Stimulated activated CD8-positive, alpha-beta memory T cell treated with anti-CD3 and anti-CD28 coated beads, Interleukin-4, amount 100 ng/mL, for 4 hours (primary cell): ENCODE measurements at regions not wholly inside any gene's neighbourhood (a gene's known extent, or its start where the extent isn't known, plus 50 kb on each side); places are given as distances from the start of the nearest gene placed in this dataset.
A peak's percentile ranks its signal among the peaks of the same experiment; 100 is the strongest.
"Not testable (repeated sequence)": the region's sequence is repeated elsewhere in the genome, so short reads cannot be mapped to it uniquely, and the experiment has no call there.

ENCODE experiments used
- DNase-seq, 2 donors: peaks; one replicate each; pipeline ENCODE4 v3.0.0-alpha.2; 2020; ENCODE audit warnings: low read depth in 2 of 2, low spot score in 1 of 2

- no peak for DNase-seq
These were observed 114.1 kb downstream of the RAB38 start for GRCh38 chr11:88061111-88061510.

GRCh38 chr11:88059326-88059725, 115.9 kb downstream of the RAB38 start:
- no peak for DNase-seq

GRCh38 chr11:88051396-88051795, 123.8 kb downstream of the RAB38 start:
- no peak for DNase-seq

GRCh38 chr11:88050247-88050646, 125.0 kb downstream of the RAB38 start:
- DNase-seq: no peak

- not testable (repeated sequence) for DNase-seq
These were observed 130.0 kb downstream of the RAB38 start for GRCh38 chr11:88045288-88045687.

GRCh38 chr11:88044658-88045057, 130.6 kb downstream of the RAB38 start:
- not testable (repeated sequence) for DNase-seq

- DNase-seq: no peak
These were observed 132.1 kb downstream of the RAB38 start for GRCh38 chr11:88043149-88043548.

GRCh38 chr11:88042647-88043046, 132.6 kb downstream of the RAB38 start:
- no peak for DNase-seq

GRCh38 chr11:88042238-88042637, 133.0 kb downstream of the RAB38 start:
- DNase-seq: no peak

- no peak for DNase-seq
These were observed 133.6 kb downstream of the RAB38 start for GRCh38 chr11:88041679-88042078.

GRCh38 chr11:88040148-88040496, 135.1 kb downstream of the RAB38 start:
- no peak for DNase-seq

- DNase-seq: no peak
These were observed 135.6 kb downstream of the RAB38 start for GRCh38 chr11:88039476-88040147.

GRCh38 chr11:88038063-88038462, 137.2 kb downstream of the RAB38 start:
- DNase-seq: no peak

GRCh38 chr11:88036701-88037100, 138.5 kb downstream of the RAB38 start:
- DNase-seq: no peak

GRCh38 chr11:88035271-88035670, 140.0 kb downstream of the RAB38 start:
- no peak for DNase-seq

- DNase-seq: no peak
These were observed 157.6 kb downstream of the RAB38 start for GRCh38 chr11:88017666-88018065.

- peak in 1 of 2 donors; percentile 10 for DNase-seq
These were observed 158.7 kb downstream of the RAB38 start for GRCh38 chr11:88016392-88017170.

- no peak for DNase-seq
These were observed 160.1 kb downstream of the RAB38 start for GRCh38 chr11:88015170-88015569.

- no peak for DNase-seq
These were observed 161.7 kb downstream of the RAB38 start for GRCh38 chr11:88013508-88014065.

GRCh38 chr11:88012456-88012855, 162.8 kb downstream of the RAB38 start:
- DNase-seq: no peak

- no peak for DNase-seq
These were observed 199.2 kb downstream of the RAB38 start for GRCh38 chr11:87976009-87976408.

- no peak for DNase-seq
These were observed 200.4 kb downstream of the RAB38 start for GRCh38 chr11:87974797-87975196.
